CD14-positive monocyte (primary cell): ENCODE measurements at regions not wholly inside any gene's neighbourhood (a gene's known extent, or its start where the extent isn't known, plus 50 kb on each side); places are given as distances from the start of the nearest gene placed in this dataset.

Experiments
- DNase-seq, 3 donors: peaks; one replicate each; pipeline ENCODE4 v3.0.0-alpha.2; 2011 to 2022
- H2AFZ ChIP-seq: 2 replicates; pipeline ENCODE4 v1.6.0; 2012; ENCODE audit warnings: mild to moderate bottlenecking, low read depth, low read length, inconsistent platforms; ENCODE audit not compliant: insufficient read depth, poor library complexity, severe bottlenecking
- H3K27ac ChIP-seq, 2 donors: 1 replicate in 1 of 2; 2 replicates in 1 of 2; pipeline ENCODE4 v1.5.1; 2012 to 2013; ENCODE audit warnings: low read length in 2 of 2, control low read depth in 1 of 2, inconsistent platforms in 1 of 2, low read depth in 1 of 2, mild to moderate bottlenecking in 1 of 2
- H3K27me3 ChIP-seq, 2 donors: one replicate each; pipeline versions ENCODE4 v1.6.0 to v1.6.1; 2011 to 2013; ENCODE audit warnings: low read length in 2 of 2; ENCODE audit not compliant: control insufficient read depth in 2 of 2, insufficient read depth in 2 of 2
- H3K36me3 ChIP-seq, 2 donors: replicated peaks in 1 of 2; 1 replicate in 1 of 2; 2 replicates in 1 of 2; pipeline versions ENCODE4 v1.5.1 to v1.6.1; 2012 to 2013; ENCODE audit warnings: low read length in 2 of 2, control low read depth in 1 of 2, inconsistent platforms in 1 of 2, mild to moderate bottlenecking in 1 of 2; ENCODE audit not compliant: insufficient read depth in 2 of 2, control insufficient read depth in 1 of 2
- H3K4me1 ChIP-seq, 2 donors: 1 replicate in 1 of 2; 2 replicates in 1 of 2; pipeline versions ENCODE4 v1.5.1 to v1.6.1; 2012 to 2013; ENCODE audit warnings: low read length in 2 of 2, control low read depth in 1 of 2, inconsistent platforms in 1 of 2, mild to moderate bottlenecking in 1 of 2, moderate library complexity in 1 of 2; ENCODE audit not compliant: insufficient read depth in 2 of 2, control insufficient read depth in 1 of 2
- H3K4me2 ChIP-seq: replicated peaks from 2 replicates; pipeline ENCODE3; 2012; ENCODE audit warnings: low read length, moderate library complexity, mild to moderate bottlenecking; ENCODE audit not compliant: poor library complexity, severe bottlenecking; ENCODE audit errors: extremely low read depth
- H3K4me3 ChIP-seq, 3 experiments: fragments of 200-600 bp in 1 of 3; sonication (generic) in 1 of 3; replicated peaks in 1 of 3; 1 replicate in 2 of 3; 2 replicates in 1 of 3; pipeline ENCODE4 v1.5.1; 2011 to 2013; ENCODE audit warnings: low read length in 3 of 3, mild to moderate bottlenecking in 3 of 3, control low read depth in 2 of 3, low read depth in 2 of 3, inconsistent platforms in 1 of 3, moderate library complexity in 1 of 3
- H3K79me2 ChIP-seq: 2 replicates; pipeline ENCODE4 v1.6.0; 2012; ENCODE audit warnings: mild to moderate bottlenecking, control low read depth, inconsistent platforms, low read length, moderate library complexity; ENCODE audit not compliant: insufficient read depth
- H3K9ac ChIP-seq: 2 replicates; pipeline ENCODE4 v1.6.0; 2017; ENCODE audit warnings: low read length, mild to moderate bottlenecking; ENCODE audit not compliant: insufficient read depth, poor library complexity, severe bottlenecking
- H3K9me3 ChIP-seq, 2 donors: replicated peaks in 1 of 2; 1 replicate in 1 of 2; 2 replicates in 1 of 2; pipeline versions ENCODE4 v1.5.1 to v1.6.1; 2012 to 2013; ENCODE audit warnings: low read length in 2 of 2, control low read depth in 1 of 2; ENCODE audit not compliant: control insufficient read depth in 1 of 2, insufficient read depth in 1 of 2
- H4K20me1 ChIP-seq: 2 replicates; pipeline ENCODE4 v1.6.0; 2012; ENCODE audit warnings: mild to moderate bottlenecking, low read length, control low read depth, moderate library complexity; ENCODE audit not compliant: insufficient read depth
- H3K27ac Mint-ChIP-seq, 7 donors: one replicate each; pipeline ENCODE4 v1.8.0; 2020; ENCODE audit warnings: mild to moderate bottlenecking in 7 of 7, mixed read lengths in 7 of 7, moderate library complexity in 6 of 7, inconsistent platforms in 2 of 7
- H3K27me3 Mint-ChIP-seq, 3 donors: one replicate each; pipeline ENCODE4 v1.8.0; 2021 to 2022; ENCODE audit warnings: low read depth in 3 of 3, mild to moderate bottlenecking in 3 of 3, mixed read lengths in 3 of 3, moderate library complexity in 3 of 3, inconsistent platforms in 1 of 3
- H3K36me3 Mint-ChIP-seq, 2 donors: one replicate each; pipeline ENCODE4 v1.8.0; 2020; ENCODE audit warnings: mixed read lengths in 2 of 2, inconsistent platforms in 1 of 2, mild to moderate bottlenecking in 1 of 2
- H3K4me1 Mint-ChIP-seq: one replicate; pipeline ENCODE4 v1.8.0; 2020; ENCODE audit warnings: mild to moderate bottlenecking, mixed read lengths
- H3K4me3 Mint-ChIP-seq, 2 donors: one replicate each; pipeline ENCODE4 v1.8.0; 2020; ENCODE audit warnings: mild to moderate bottlenecking in 2 of 2, mixed read lengths in 2 of 2, moderate library complexity in 1 of 2
- H3K9me3 Mint-ChIP-seq, 7 donors: one replicate each; pipeline ENCODE4 v1.8.0; 2020 to 2022; ENCODE audit warnings: mixed read lengths in 7 of 7, mild to moderate bottlenecking in 6 of 7, moderate library complexity in 6 of 7, inconsistent platforms in 2 of 7
- CTCF ChIP-seq: fragments of 200-600 bp; IDR thresholded peaks from one replicate; pipeline ENCODE4 v1.8.0; 2022; ENCODE audit warnings: antibody characterized with exemption, mild to moderate bottlenecking
- WGBS: methylation state at CpG from one replicate; pipeline ENCODE4 v1.1.5; 2013; ENCODE audit warnings: missing lambda C conversion rate; ENCODE audit not compliant: insufficient coverage; 5-methylcytosine and 5-hydroxymethylcytosine counted together
- intact Hi-C, 2 donors: fragments of 100-400 bp; cut with micrococcal nuclease; formaldehyde crosslinking; loops; one replicate each; pipeline versions ENCODE4 v1.15.0 to v1.15.1; 2023

GRCh38 chr12:34600592-34601462 is 578.5 kb downstream of the ALG10 start:
- Mint-ChIP-seq H3K9me3 (peaks cover 71 to 97% (median 84%) of the 10 kb centered on the region in 7 donors), H3K4me3 (no peak overlapping the region), H3K36me3 (no peaks in the 10 kb centered on the region), H3K27me3 (peaks cover 0 to 2% (median 0%) of the 10 kb centered on the region in 3 donors), H3K4me1 (no peaks in the 10 kb centered on the region), H3K27ac (peak overlapping the region in 1 of 7 donors; percentile 21)
- no peaks in the 10 kb centered on the region for H3K79me2 ChIP-seq
- no peak for DNase-seq
- H2AFZ ChIP-seq, result no peak overlapping the region
- H3K27ac ChIP-seq, result no peak overlapping the region
- H3K9ac ChIP-seq, result no peak overlapping the region
- H3K27me3 ChIP-seq, result no peaks in the 10 kb centered on the region
- intact Hi-C loops, result no loop called here
- peaks cover 100% of the 10 kb centered on the region in 2 donors for H3K9me3 ChIP-seq
- H3K36me3 ChIP-seq, result no peaks in the 10 kb centered on the region
- WGBS, result 68% methylated on average over 33 of the region's 35 CpGs
- no peak overlapping the region for H3K4me3 ChIP-seq
- no peaks in the 10 kb centered on the region for H4K20me1 ChIP-seq
- no peak for TF ChIP-seq CTCF
- H3K4me2 ChIP-seq, result no peak overlapping the region
- no peaks in the 10 kb centered on the region for H3K4me1 ChIP-seq

GRCh38 chr12:34601689-34602088 is 579.4 kb downstream of the ALG10 start:
- H3K4me2 ChIP-seq, result no peak overlapping the region
- H3K9me3 ChIP-seq, result peaks cover 100% of the 10 kb centered on the region in 2 donors
- H3K9ac ChIP-seq, result no peak overlapping the region
- H3K4me1 ChIP-seq, result no peaks in the 10 kb centered on the region
- no peaks in the 10 kb centered on the region for H3K27me3 ChIP-seq
- H3K36me3 Mint-ChIP-seq, result no peaks in the 10 kb centered on the region
- no peak overlapping the region for H2AFZ ChIP-seq
- H3K4me3 Mint-ChIP-seq, result no peak overlapping the region
- no peaks in the 10 kb centered on the region for H3K79me2 ChIP-seq
- H4K20me1 ChIP-seq, result no peaks in the 10 kb centered on the region
- H3K27ac ChIP-seq, result no peak overlapping the region
- H3K27me3 Mint-ChIP-seq, result peaks cover 0 to 2% (median 0%) of the 10 kb centered on the region in 3 donors
- WGBS, result 65% methylated on average over 8 of the region's 11 CpGs
- H3K36me3 ChIP-seq, result no peaks in the 10 kb centered on the region
- no peak for DNase-seq
- H3K4me1 Mint-ChIP-seq, result no peaks in the 10 kb centered on the region
- H3K4me3 ChIP-seq, result no peak overlapping the region
- peaks cover 69 to 98% (median 82%) of the 10 kb centered on the region in 7 donors for H3K9me3 Mint-ChIP-seq
- intact Hi-C loops, result no loop called here
- no peak for TF ChIP-seq CTCF
- no peak overlapping the region for H3K27ac Mint-ChIP-seq
